CD4-positive, alpha-beta T cell treated with Interleukin-4 for 4 hours (primary cell): ENCODE measurements at regions not wholly inside any gene's neighbourhood (a gene's known extent, or its start where the extent isn't known, plus 50 kb on each side); places are given as distances from the start of the nearest gene placed in this dataset.

Experiments used
- DNase-seq: peaks from one replicate; pipeline ENCODE4 v3.0.0-alpha.2; 2020

- DNase-seq: no peak
Measured at GRCh38 chr1:193613041-193613440, 426.6 kb upstream of the B3GALT2 start.

DNA sequence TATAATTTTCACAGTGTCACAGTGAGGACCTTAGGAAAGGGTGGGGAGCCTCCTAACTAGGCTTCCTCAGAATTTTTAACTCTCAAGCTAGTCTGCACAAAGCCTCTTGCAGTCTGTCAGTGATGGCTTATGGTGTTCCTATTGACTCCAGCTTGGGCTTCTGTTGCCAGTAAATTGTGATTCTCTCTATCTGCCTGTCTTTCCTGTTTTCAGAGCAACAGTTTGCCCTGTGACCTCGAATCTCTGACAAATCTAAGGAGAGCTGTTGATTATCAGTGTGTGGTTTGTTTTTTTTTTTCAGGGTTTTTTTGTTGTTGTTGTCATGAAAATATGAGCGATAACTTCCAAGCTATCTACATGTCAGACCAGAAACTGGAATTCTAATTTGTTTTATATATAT, 423.2 kb upstream of the B3GALT2 start:
- DNase-seq: no peak

DNA sequence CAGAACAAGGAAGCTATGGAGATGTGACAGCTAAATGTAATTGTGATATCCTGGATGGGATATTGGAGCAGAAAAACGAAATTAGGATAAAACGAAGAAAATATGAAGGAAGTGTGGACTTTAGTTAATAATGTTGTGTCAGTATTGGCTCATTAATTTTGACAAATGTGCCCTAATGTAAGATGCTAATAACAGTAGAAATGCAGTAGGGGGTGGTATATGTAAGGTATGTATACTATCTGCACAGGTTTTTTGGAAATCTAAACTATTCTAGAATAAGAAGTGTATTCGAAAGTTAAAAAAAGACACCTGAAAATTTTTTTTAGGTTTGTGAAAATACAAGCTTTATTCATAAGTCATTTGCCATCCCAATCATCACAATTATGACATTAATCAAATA, 421.4 kb upstream of the B3GALT2 start:
- DNase-seq: no peak

GRCh38 chr1:193606035-193606434, 419.6 kb upstream of the B3GALT2 start:
- no peak for DNase-seq

GRCh38 chr1:193602705-193603104, 416.3 kb upstream of the B3GALT2 start:
- no peak for DNase-seq

GRCh38 chr1:193593147-193593885, 406.9 kb upstream of the B3GALT2 start:
- no peak for DNase-seq

- DNase-seq: peak; percentile 37
Measured at GRCh38 chr1:193592317-193592716, 405.9 kb upstream of the B3GALT2 start.

DNA sequence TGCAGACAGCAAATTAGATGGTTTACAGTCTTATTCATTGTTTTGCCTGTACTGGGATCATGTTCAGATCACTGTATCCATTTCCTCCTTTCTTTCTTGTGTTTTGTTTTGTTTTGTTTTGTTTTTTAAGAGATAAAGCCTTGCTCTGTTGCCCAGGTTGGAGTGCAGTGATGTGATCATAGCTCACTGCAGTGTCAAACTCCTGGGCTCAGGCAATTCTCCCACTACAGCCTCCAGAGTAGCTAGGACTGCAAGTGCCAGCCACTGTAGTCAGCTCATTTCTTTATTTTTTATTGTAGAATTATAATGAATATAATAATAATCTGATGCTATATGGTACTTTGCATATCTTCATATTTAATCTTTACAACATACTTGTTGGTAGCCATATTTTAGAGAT, 403.7 kb upstream of the B3GALT2 start:
- DNase-seq: no peak

- no peak for DNase-seq
Measured at GRCh38 chr1:193589597-193590040, 403.2 kb upstream of the B3GALT2 start.

DNA sequence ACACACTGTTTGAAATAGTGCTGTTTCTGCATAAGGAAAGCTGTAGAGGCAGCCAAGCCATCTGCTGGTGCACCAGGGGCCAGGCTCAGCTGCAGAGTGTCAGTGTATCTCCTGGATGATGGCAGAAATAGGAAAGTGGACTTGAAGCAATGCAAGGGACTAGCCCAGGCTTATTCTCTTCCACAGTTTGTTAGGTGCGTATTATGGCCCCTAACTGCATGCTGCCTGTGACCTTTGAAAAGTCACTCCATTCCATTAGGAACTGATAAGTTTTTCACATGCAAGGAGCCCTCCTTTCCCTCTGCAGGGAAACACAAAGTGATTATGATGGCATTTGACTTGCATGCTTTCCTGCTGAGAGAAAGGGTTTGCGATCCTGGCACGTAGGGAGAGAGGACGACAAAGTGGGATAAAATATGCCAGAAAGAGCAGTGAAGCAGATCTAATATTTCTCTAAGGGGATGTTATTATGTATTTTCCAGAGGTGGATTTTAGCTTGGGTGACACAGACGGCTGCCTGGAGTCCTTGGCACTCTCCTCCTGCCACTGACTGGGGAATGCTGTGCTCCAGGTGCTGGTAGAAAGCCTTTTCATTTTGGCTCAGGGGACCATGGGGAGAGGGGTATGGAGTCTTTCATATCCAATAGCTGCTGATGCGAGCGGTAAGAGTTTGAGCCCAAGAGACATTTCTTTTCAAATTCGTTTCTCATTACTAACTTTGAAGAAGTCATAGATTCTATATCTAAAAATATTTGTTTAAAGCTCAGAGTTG, 402.1 kb upstream of the B3GALT2 start:
- no peak for DNase-seq

- no peak for DNase-seq
Measured at GRCh38 chr1:193584731-193585239, 398.4 kb upstream of the B3GALT2 start.

DNA sequence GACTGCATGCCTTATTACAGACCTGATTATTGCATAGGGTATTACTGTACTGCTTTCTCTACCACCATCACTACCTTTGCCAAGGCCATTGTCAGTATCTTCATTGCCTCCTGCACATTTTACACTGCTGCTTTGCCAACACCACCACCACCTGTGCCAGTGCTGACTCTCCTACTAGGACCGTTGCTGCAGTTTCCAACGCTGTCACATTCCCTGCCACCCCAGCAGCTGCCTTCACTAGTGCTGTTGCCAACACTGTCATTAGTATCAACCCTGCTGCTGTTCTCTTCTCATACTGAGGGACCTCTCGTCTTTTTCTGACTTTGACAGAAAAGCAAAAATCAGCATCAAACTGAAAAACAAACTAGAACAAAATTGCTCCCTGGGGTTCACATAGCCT, 394.9 kb upstream of the B3GALT2 start:
- no peak for DNase-seq

GRCh38 chr1:193580419-193580818, 394.0 kb upstream of the B3GALT2 start:
- DNase-seq: no peak

- no peak for DNase-seq
Measured at GRCh38 chr1:193579323-193579722, 392.9 kb upstream of the B3GALT2 start.

GRCh38 chr1:193574913-193575312, 388.5 kb upstream of the B3GALT2 start:
- DNase-seq: no peak

- DNase-seq: no peak
Measured at GRCh38 chr1:193569983-193570269, 383.5 kb upstream of the B3GALT2 start.

GRCh38 chr1:193569096-193569982, 382.9 kb upstream of the B3GALT2 start:
- peak; percentile 71 for DNase-seq

GRCh38 chr1:193568512-193568911, 382.1 kb upstream of the B3GALT2 start:
- DNase-seq: no peak

DNA sequence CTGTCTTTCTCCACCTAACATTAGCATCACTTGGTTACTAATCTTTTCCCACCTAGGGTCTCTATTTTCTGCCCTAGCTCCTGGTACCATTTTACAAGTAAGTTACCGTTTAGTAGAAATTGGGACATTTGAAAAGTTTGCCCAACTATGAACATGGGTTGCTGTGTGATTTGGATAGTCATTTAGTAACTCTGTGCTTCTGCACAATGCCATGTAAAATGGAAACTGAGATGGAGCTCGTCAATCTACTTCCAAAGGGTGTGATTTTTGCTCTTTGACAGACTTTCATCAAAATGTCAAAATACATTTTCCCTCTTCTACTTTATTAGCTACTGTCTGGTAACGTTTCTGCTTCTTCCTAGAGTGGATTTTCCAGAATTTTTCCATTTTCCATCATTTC, 381.5 kb upstream of the B3GALT2 start:
- no peak for DNase-seq

DNA sequence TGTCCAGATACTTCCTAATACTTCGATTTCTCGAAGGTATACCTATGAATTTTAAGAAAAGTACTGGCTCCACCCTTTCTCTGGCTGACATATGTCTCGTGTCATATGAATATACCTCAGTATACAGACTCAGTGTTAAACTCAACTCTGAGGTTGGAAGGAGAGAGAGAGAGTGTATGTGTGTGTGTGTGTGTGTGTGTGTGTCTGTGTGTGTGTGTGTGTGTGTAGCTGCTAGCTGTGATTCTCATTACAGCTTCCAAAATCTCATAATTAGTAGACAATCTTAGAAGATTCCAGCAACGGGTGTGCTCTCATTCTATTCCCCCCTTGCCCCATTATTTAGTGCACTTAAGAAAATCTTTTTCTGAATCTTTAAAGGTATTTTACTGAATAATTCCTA, 380.3 kb upstream of the B3GALT2 start:
- DNase-seq: no peak

DNA sequence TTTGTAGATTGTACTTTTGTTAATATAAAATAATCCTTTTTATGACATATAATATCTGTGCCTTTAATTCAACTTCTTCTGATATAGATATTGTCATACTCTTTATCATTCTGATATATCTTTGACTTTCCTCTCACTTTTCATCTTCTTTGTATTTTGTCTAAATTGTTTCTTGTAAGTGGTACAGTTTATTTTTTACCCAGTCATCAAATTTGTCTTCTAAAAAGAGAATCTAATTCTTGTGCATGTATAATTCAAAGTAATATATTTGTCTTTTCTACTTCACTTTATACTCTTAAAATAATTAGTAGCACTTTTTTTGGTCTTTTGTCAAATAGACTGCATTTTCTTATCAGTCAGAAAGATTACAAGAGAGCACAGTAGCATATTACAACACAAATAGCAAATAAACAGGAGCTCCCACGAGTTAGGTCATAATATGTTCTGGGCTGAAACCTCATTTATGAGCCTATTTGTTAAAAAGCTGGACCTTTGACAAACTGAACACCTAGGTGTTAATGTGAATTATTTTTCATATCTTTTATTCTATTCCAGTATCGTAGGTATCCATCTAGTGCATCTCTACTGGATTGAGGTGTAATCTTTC, 379.7 kb upstream of the B3GALT2 start:
- no peak for DNase-seq

- no peak for DNase-seq
Measured at GRCh38 chr1:193562121-193562520, 375.7 kb upstream of the B3GALT2 start.

DNA sequence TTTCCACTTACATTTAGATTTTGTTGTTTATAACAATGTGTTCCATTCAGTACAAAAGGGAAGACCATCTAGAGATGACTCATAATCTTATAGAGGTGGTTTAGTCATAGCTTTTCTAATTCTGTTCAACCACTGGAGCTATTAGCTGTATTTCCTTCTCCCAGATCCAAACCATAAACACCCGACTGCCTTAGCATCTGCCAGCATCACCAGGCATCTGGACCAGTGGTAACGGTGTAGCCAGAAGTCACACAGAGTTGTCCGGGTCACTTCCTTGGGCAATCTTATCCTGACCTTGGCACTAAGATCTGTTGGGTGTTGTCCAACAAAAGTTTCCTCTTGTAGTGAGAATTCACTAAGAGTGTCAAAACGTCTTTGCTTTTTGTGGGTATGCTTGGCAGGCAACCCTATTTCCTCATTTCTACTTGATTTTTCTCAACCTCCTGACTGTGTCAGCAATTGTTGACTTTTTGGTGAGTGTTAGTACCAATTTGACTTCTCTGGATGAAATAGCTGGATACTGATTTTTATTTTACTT, 372.1 kb upstream of the B3GALT2 start:
- peak; percentile 33 for DNase-seq
